ENCODE measurements at regions not wholly inside any gene's neighbourhood (a gene's known extent, or its start where the extent isn't known, plus 50 kb on each side); places are given as distances from the start of the nearest gene placed in this dataset.

GRCh38 chr10:53432035-53432434 is 659.5 kb upstream of the MBL2 start:
- H3K4me3 ChIP-seq (ENCODE audit: low read depth, low read length) = no peak overlapping the region
- TF ChIP-seq, protein P1, sequence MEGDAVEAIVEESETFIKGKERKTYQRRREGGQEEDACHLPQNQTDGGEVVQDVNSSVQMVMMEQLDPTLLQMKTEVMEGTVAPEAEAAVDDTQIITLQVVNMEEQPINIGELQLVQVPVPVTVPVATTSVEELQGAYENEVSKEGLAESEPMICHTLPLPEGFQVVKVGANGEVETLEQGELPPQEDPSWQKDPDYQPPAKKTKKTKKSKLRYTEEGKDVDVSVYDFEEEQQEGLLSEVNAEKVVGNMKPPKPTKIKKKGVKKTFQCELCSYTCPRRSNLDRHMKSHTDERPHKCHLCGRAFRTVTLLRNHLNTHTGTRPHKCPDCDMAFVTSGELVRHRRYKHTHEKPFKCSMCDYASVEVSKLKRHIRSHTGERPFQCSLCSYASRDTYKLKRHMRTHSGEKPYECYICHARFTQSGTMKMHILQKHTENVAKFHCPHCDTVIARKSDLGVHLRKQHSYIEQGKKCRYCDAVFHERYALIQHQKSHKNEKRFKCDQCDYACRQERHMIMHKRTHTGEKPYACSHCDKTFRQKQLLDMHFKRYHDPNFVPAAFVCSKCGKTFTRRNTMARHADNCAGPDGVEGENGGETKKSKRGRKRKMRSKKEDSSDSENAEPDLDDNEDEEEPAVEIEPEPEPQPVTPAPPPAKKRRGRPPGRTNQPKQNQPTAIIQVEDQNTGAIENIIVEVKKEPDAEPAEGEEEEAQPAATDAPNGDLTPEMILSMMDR (IDR thresholded peaks at IDR 0.05; ENCODE audit: low read depth, low read length, missing control alignments) = no peak
- DNase-seq (ENCODE audit: low read depth) = no peak

- no peak for DNase-seq (ENCODE audit: low read depth)
- H3K4me3 ChIP-seq (ENCODE audit: low read depth, low read length) = no peak overlapping the region
- TF ChIP-seq, protein P1 (IDR thresholded peaks at IDR 0.05; ENCODE audit: low read depth, low read length, missing control alignments) = no peak
Observed at GRCh38 chr10:53430974-53431373, 658.4 kb upstream of the MBL2 start.

DNA sequence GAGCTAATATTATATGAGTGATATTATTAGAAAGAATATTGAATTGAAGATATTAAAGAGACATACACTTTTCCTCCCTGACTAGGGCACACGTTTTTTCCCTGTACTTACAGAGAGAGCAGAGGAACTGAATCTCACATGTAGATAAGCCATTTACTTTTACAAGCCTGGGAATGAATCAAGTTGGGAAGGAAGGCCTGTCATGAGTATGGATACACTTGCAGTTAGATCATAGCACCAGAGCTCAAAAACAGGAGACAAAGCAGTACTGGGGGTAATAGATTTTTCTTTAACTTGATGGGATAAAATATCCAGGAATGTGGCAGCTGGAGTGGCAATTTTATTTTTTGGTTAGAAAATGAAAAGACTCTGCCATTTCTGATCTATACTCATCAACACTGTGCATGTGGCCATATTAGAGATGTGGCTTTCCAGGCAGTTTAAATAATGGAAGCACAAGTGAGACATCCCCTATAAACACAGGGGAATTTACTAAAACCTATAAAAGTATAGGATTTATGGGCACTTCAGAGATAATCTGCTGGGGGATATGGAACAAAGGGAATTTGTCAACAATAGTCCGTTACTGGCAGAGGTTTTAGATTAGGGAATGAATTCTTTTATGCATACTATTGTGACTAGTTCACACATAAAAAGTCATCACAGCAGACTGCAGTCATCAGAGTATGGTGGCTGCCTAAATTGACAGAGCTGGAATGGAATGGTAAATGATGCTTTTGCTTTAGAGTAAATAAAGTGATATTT is 657.7 kb upstream of the MBL2 start:
- no peak overlapping the region for H3K4me3 ChIP-seq (ENCODE audit: low read depth, low read length)
- no peak for DNase-seq (ENCODE audit: low read depth)
- TF ChIP-seq, protein P1 (IDR thresholded peaks at IDR 0.05; ENCODE audit: low read depth, low read length, missing control alignments) = no peak

GRCh38 chr10:53422223-53422888 is 649.8 kb upstream of the MBL2 start:
- DNase-seq (ENCODE audit: low read depth) = no peak
- no peak overlapping the region for H3K4me3 ChIP-seq (ENCODE audit: low read depth, low read length)
- TF ChIP-seq, protein P1 (IDR thresholded peaks at IDR 0.05; ENCODE audit: low read depth, low read length, missing control alignments) = no peak

- DNase-seq (ENCODE audit: low read depth) = no peak
- TF ChIP-seq, protein P1 (IDR thresholded peaks at IDR 0.05; ENCODE audit: low read depth, low read length, missing control alignments) = no peak
- no peak overlapping the region for H3K4me3 ChIP-seq (ENCODE audit: low read depth, low read length)
Observed at GRCh38 chr10:53412651-53413050, 640.1 kb upstream of the MBL2 start.

DNA sequence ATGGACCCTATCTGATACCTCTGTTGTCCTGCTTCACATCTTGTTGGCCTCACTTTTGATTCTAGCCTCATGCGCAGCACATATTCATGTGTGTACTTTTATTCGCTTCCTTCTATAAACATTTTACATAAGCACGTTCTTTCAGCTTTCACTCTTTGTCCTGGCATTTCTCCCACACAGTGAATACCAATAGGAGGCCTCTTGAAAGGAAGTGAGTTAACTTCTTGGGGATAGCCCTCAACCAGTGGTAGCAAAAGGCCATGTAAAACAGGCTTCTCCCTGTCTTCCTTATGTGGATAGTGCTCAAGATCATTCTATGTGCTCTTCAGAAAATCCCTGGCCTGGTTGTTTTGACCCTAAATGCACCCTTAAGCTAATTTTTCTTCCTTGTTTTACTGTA is 633.9 kb upstream of the MBL2 start:
- DNase-seq (ENCODE audit: low read depth) = no peak
- TF ChIP-seq, protein P1 (IDR thresholded peaks at IDR 0.05; ENCODE audit: low read depth, low read length, missing control alignments) = no peak
- no peak overlapping the region for H3K4me3 ChIP-seq (ENCODE audit: low read depth, low read length)

All from GM12864 (cell line).